GM20000 (cell line): ENCODE measurements at regions not wholly inside any gene's neighbourhood (a gene's known extent, or its start where the extent isn't known, plus 50 kb on each side); places are given as distances from the start of the nearest gene placed in this dataset.

ENCODE experiments used
- DNase-seq: peaks from one replicate; pipeline ENCODE4 v3.0.0; 2012; ENCODE audit warnings: low spot score
- CTCF ChIP-seq: IDR thresholded peaks from 2 replicates; pipeline ENCODE4 v1.5.1; 2012; ENCODE audit warnings: mild to moderate bottlenecking, control low read depth; ENCODE audit errors: extremely low read depth, missing control alignments

DNA sequence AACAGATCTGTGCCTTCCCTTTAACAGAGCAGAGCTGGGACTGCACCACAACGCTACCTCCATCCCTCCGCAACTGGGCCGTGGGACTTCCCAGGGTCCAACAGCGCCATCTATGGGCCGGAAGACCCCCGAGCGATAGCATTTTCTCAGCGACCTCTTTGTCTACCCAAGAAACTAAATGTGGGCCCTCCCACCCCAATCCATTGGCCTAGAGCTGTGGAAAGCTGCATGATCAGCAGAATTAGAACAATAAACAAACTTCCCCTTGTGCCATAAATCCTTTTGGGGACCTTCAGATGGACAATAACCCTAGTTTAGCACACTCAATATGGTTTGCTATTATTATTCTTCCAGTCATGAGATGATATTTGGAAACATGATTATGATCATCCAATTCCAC lies 74.8 kb upstream of the NTRK3 start:
- DNase-seq: peak; percentile 53
- peak; percentile 73 for TF ChIP-seq CTCF

DNA sequence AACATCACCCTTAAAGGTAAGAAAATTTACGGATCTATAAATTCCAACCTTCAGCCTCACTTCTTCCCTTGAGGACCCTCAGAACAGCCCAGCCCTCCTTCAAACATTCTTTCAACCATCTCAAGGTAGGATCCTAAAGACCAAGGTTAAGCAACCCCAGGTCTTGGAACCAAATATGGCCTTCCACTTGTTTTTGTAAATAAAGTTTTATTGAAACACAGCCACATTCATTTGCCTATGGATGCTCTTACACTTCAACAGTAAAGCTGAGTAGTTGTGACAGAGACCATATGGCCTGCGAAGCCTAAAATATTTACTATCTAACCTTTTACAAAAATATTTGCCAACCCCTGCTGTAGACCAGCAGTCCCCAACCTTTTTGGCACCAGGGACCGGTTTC lies 70.4 kb upstream of the NTRK3 start:
- TF ChIP-seq CTCF: no peak
- no peak for DNase-seq

GRCh38 chr15:88324741-88325065 lies 68.2 kb upstream of the NTRK3 start:
- DNase-seq: no peak
- no peak for TF ChIP-seq CTCF

DNA sequence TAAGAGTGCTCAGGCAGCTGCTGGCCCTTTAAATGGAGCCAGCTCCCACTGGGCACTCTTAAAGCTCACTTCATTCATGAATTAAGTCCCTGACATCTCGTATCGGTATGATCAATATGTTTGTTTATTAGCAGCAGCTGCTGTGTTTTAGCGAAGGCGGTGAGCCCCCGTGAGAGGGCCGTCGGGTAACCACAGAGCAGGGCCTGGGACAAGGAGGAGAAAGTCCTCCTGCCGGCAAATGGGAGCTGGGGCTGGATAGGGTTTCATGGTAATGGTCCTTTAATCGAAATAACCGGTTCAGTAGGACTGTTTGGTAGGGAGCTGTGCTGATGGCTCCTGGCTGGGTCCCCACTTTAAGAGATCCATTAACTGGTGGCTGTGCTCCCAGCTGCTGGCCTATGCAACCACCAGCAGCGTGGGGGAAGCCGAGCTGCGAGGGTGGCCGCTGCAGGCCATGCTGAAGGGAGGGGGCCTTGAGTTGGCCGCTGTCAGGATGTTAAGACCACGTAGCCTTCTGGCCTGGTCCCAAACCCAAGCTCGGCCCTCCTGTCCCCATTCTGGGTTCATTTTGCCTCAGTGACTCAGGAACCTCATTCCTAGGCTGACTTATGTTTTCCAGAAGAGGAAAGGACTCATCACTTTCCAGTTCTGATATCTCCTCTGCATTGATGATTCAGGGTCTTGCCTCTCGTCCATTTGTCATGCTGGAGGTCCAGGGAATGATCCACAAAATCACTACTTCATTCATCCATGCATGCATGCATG lies 67.6 kb upstream of the NTRK3 start:
- TF ChIP-seq CTCF: no peak
- DNase-seq: no peak

- no peak for DNase-seq
- no peak for TF ChIP-seq CTCF
Observed at GRCh38 chr15:88323468-88323867, 66.9 kb upstream of the NTRK3 start.

DNA sequence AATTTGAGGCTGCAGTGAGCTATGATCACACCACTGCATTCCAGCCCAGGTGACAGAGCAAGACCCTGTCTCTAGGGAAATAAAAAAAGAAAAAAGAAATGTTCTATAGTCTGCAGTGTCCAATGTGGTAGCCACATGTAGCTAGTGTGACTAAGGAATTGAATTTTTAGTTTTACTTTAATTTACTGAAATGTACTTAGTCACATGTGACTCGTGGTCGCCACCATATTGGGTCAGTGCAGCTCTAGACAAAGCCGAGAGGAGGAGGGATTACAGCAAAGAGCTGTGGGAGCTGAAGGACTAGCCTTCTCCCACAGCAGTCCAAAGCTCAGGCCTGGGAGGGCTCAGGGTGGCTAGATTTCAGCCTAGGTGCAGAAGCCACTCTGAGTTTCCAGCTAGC lies 65.9 kb upstream of the NTRK3 start:
- no peak for DNase-seq
- TF ChIP-seq CTCF: no peak

DNA sequence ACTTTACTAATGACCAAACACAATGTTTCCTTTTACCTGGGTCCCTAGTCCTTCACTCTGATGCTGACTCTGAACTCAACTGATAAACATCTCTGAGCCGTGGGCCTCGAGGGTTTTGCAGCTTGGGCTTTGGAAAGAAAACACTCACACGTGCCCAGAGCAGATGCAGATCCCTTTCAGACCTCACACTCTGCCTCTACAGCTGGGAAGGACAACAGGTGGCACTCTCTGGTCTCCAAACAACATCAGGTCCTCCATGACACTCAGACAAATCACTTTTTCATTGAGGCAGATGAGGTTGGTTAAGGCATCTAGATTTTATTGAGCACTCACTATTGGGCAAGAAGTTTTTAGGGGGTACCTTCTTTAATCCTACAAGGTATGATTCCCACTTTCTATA lies 64.7 kb upstream of the NTRK3 start:
- DNase-seq: no peak

More for the DNA sequence above, 64.7 kb upstream of the NTRK3 start:
- TF ChIP-seq CTCF: no peak
